ENCODE measurements at regions not wholly inside any gene's neighbourhood (a gene's known extent, or its start where the extent isn't known, plus 50 kb on each side); places are given as distances from the start of the nearest gene placed in this dataset.

DNA sequence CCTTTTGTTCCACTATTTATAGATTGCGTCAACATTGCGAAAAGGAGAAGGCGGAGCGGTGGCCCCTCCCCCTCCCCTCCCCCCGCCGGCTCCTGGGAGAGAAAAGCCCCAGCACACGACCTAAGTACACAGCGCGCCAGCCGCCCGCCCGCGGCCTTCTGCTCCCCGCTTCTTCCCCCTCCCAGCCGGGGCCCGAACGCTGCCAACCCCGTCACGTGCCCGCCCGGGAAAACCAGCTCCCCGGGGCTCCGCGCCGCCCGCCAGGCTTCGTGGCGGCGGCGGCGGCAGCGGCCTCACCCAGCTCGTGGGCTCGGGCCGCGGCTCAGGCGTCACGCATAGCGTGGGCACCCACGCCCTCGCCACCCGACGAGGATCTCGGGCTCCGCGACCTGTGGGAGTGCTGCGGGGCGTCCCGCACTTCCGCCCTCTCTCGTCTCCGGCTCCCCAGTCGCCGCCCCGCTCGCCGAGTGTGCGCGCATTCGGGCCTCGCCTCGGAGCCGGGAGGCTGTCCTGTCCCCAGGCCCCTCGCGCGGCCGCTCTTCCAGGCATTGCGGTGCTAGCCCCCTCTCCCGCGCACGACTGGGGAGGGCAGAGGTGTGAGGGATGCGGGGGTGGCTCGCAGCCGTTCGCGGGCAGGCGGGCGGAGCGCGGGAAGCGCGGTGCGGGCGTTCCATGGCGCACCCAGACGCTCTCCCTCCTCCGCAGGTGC is 110.5 kb downstream of the KCNRG start:
- Mint-ChIP-seq H3K9me3 (ENCODE audit: insufficient read depth) (no peaks in the 10 kb centered on the region), H3K27ac (peak overlapping the region; percentile 96), H3K27me3 (peaks cover 13% of the 10 kb centered on the region), H3K4me3 (peak overlapping the region; percentile 92), H3K4me1 (peaks cover 72% of the 10 kb centered on the region)
- Histone ChIP-seq H3K4me2 (replicated peaks; ENCODE audit: low read depth, low read length, poor library complexity, severe bottlenecking) (peak overlapping the region; percentile 85), H3K9ac (ENCODE audit: low read length) (peak overlapping the region; percentile 79), H3K4me3 (ENCODE audit: control extremely low read depth in 1 of 5, extremely low read depth in 1 of 5, insufficient read depth in 1 of 5, low read depth in 2 of 5, low read length in 4 of 5) (peak overlapping the region; percentile 85 to 98 (median 98)), H4K20me1 (ENCODE audit: control insufficient read depth, insufficient read depth, low read length, poor library complexity, severe bottlenecking) (peaks cover 16% of the 10 kb centered on the region), H3K36me3 (replicated peaks in 1 of 2; ENCODE audit: control extremely low read depth in 1 of 2, control insufficient read depth in 1 of 2, extremely low read depth in 1 of 2, insufficient read depth in 2 of 2, low read length in 1 of 2) (peaks cover 1 to 8% of the 10 kb centered on the region in 2 experiments), H3K4me1 (ENCODE audit: control insufficient read depth in 2 of 2, insufficient read depth in 2 of 2, low read length in 2 of 2) (peaks cover 66 to 70% of the 10 kb centered on the region in 2 donors), H3K79me2 (ENCODE audit: control insufficient read depth, insufficient read depth, low read length) (peaks cover 56% of the 10 kb centered on the region), H2AFZ (ENCODE audit: insufficient read depth, low read depth, low read length, poor library complexity, severe bottlenecking) (peak overlapping the region; percentile 80), H3K27ac (ENCODE audit: low read length in 2 of 2) (peak overlapping the region; percentile 94 to 98), H3K27me3 (replicated peaks in 1 of 4; ENCODE audit: control extremely low read depth in 1 of 4, control insufficient read depth in 3 of 4, insufficient read depth in 4 of 4, low read length in 3 of 4) (peaks cover 0 to 28% (median 13%) of the 10 kb centered on the region in 4 experiments), H3K9me3 (ENCODE audit: control extremely low read depth in 1 of 3, control insufficient read depth in 2 of 3, insufficient read depth in 1 of 3, low read length in 2 of 3) (peaks cover 0 to 23% (median 0%) of the 10 kb centered on the region in 3 donors)
- WGBS (ENCODE audit: insufficient coverage): under 1% methylated on average over 77 of the region's 87 CpGs
- peak; percentile 95 for DNase-seq
- ChIA-PET POLR2A (interaction anchor here (0.6 to 7.5 kb wide), 24 partner anchors 16 to 786 kb away, joined by 3 to 142 read pairs (median 4); partner anchors contain the start of genes RNASEH2B and TRIM13), CTCF (interaction anchor here (0.8 to 11.5 kb wide), 19 partner anchors 11 to 789 kb away, joined by 3 to 195 read pairs (median 5); partner anchors contain the start of genes SPRYD7 and TRIM13)
- TF ChIP-seq, protein P1, sequence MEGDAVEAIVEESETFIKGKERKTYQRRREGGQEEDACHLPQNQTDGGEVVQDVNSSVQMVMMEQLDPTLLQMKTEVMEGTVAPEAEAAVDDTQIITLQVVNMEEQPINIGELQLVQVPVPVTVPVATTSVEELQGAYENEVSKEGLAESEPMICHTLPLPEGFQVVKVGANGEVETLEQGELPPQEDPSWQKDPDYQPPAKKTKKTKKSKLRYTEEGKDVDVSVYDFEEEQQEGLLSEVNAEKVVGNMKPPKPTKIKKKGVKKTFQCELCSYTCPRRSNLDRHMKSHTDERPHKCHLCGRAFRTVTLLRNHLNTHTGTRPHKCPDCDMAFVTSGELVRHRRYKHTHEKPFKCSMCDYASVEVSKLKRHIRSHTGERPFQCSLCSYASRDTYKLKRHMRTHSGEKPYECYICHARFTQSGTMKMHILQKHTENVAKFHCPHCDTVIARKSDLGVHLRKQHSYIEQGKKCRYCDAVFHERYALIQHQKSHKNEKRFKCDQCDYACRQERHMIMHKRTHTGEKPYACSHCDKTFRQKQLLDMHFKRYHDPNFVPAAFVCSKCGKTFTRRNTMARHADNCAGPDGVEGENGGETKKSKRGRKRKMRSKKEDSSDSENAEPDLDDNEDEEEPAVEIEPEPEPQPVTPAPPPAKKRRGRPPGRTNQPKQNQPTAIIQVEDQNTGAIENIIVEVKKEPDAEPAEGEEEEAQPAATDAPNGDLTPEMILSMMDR (IDR thresholded peaks at IDR 0.05): no peak
- TF ChIP-seq EZH2 (IDR thresholded peaks at IDR 0.05; ENCODE audit: borderline replicate concordance, insufficient read depth, low read depth, low read length, poor library complexity, severe bottlenecking): no peak
- peak; percentile 40 for ATAC-seq (ENCODE audit: low read depth)
- intact Hi-C loops (cut with micrococcal nuclease): loop anchor here (1.0 to 5.0 kb wide), 4 partner anchors 387 to 787 kb away; no protein-coding TSS in a partner anchor
